Type B pancreatic cell (in vitro differentiated cells): ENCODE measurements at regions not wholly inside any gene's neighbourhood (a gene's known extent, or its start where the extent isn't known, plus 50 kb on each side); places are given as distances from the start of the nearest gene placed in this dataset.

Source experiments
- DNase-seq: peaks from one replicate; pipeline ENCODE4 v3.0.0; 2021; ENCODE audit warnings: mixed read lengths; ENCODE audit not compliant: unreplicated experiment; ENCODE audit errors: extremely low spot score
- H3K27ac Mint-ChIP-seq: 2 replicates; pipeline ENCODE4 v1.8.0; 2021; ENCODE audit warnings: mild to moderate bottlenecking, mixed read lengths
- H3K27me3 Mint-ChIP-seq: 2 replicates; pipeline ENCODE4 v1.8.0; 2021; ENCODE audit warnings: mixed read lengths
- H3K36me3 Mint-ChIP-seq: 2 replicates; pipeline ENCODE4 v1.8.0; 2021; ENCODE audit warnings: mixed read lengths
- H3K4me1 Mint-ChIP-seq: one replicate; pipeline ENCODE4 v1.8.0; 2021; ENCODE audit warnings: mixed read lengths; ENCODE audit not compliant: unreplicated experiment
- H3K4me3 Mint-ChIP-seq: 2 replicates; pipeline ENCODE4 v1.8.0; 2021; ENCODE audit warnings: mild to moderate bottlenecking, mixed read lengths
- H3K9me3 Mint-ChIP-seq: 2 replicates; pipeline ENCODE4 v1.8.0; 2021; ENCODE audit warnings: mixed read lengths
- CTCF ChIP-seq: fragments of 200-600 bp; sonication (generic); conservative IDR thresholded peaks from 2 replicates; pipeline ENCODE4 v1.5.0; 2021; ENCODE audit warnings: antibody characterized with exemption, mild to moderate bottlenecking

- Mint-ChIP-seq H3K4me1 (no peaks in the 10 kb centered on the region), H3K36me3 (no peaks in the 10 kb centered on the region), H3K4me3 (no peak overlapping the region), H3K9me3 (peaks cover 15% of the 10 kb centered on the region), H3K27me3 (no peaks in the 10 kb centered on the region), H3K27ac (no peak overlapping the region)
- no peak for DNase-seq
- no peak for TF ChIP-seq CTCF
These were observed 191.2 kb downstream of the FZD1 start for GRCh38 chr7:91455411-91455810.

GRCh38 chr7:91457208-91457607 lies 193.0 kb downstream of the FZD1 start:
- no peak for TF ChIP-seq CTCF
- Mint-ChIP-seq H3K27me3 (no peaks in the 10 kb centered on the region), H3K36me3 (no peaks in the 10 kb centered on the region), H3K27ac (no peak overlapping the region), H3K4me1 (no peaks in the 10 kb centered on the region), H3K9me3 (peaks cover 15% of the 10 kb centered on the region), H3K4me3 (no peak overlapping the region)
- DNase-seq = no peak

- no peak for DNase-seq
- Mint-ChIP-seq H3K27me3 (no peaks in the 10 kb centered on the region), H3K4me3 (no peak overlapping the region), H3K36me3 (no peaks in the 10 kb centered on the region), H3K9me3 (peaks cover 15% of the 10 kb centered on the region), H3K4me1 (no peaks in the 10 kb centered on the region), H3K27ac (no peak overlapping the region)
- no peak for TF ChIP-seq CTCF
These were observed 195.3 kb downstream of the FZD1 start for GRCh38 chr7:91459539-91459938.

GRCh38 chr7:91462316-91462715 lies 198.1 kb downstream of the FZD1 start:
- no peak overlapping the region for H3K4me3 Mint-ChIP-seq
- no peaks in the 10 kb centered on the region for H3K36me3 Mint-ChIP-seq
- TF ChIP-seq CTCF = no peak
- H3K27ac Mint-ChIP-seq = no peak overlapping the region
- DNase-seq = no peak
- H3K9me3 Mint-ChIP-seq = peaks cover 10% of the 10 kb centered on the region
- no peaks in the 10 kb centered on the region for H3K4me1 Mint-ChIP-seq
- no peaks in the 10 kb centered on the region for H3K27me3 Mint-ChIP-seq

- no peak for DNase-seq
- Mint-ChIP-seq H3K9me3 (no peaks in the 10 kb centered on the region), H3K4me1 (no peaks in the 10 kb centered on the region), H3K27ac (no peak overlapping the region), H3K27me3 (no peaks in the 10 kb centered on the region), H3K36me3 (no peaks in the 10 kb centered on the region), H3K4me3 (no peak overlapping the region)
- TF ChIP-seq CTCF = no peak
These were observed 199.1 kb downstream of the FZD1 start for GRCh38 chr7:91463330-91463729.

GRCh38 chr7:91465595-91466061 lies 201.4 kb downstream of the FZD1 start:
- no peak overlapping the region for H3K27ac Mint-ChIP-seq
- no peaks in the 10 kb centered on the region for H3K36me3 Mint-ChIP-seq
- no peak for TF ChIP-seq CTCF
- no peak for DNase-seq
- H3K4me3 Mint-ChIP-seq = no peak overlapping the region
- no peaks in the 10 kb centered on the region for H3K4me1 Mint-ChIP-seq
- H3K9me3 Mint-ChIP-seq = no peaks in the 10 kb centered on the region
- H3K27me3 Mint-ChIP-seq = no peaks in the 10 kb centered on the region
